ENCODE measurements at regions not wholly inside any gene's neighbourhood (a gene's known extent, or its start where the extent isn't known, plus 50 kb on each side); places are given as distances from the start of the nearest gene placed in this dataset.

DNA sequence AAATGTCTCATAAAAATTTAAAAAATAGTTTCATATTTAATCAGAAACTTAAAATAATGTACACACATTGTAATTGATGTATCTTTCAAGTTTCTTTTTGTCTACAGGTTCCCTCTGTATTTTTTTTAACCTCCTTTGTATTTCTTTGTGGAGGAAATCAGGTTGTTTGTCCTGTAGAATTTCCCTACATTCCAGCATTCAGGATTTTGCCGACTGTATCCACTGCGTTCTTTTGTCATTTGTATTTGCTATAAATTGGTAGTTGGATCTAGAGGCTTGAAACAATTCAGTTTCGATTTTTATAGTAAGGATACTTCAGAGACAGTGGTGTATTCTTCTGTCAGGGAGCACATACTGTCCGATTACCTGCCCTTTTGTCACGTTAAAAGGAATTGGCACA lies 367.2 kb downstream of the SOX2 start:
- Mint-ChIP-seq H3K4me3 (no peak overlapping the region), H3K9me3 (peaks cover 3% of the 10 kb centered on the region in 2 donors), H3K36me3 (ENCODE audit: insufficient read depth in 2 of 2) (no peaks in the 10 kb centered on the region), H3K27ac (no peak overlapping the region), H3K4me1 (ENCODE audit: low read depth) (no peaks in the 10 kb centered on the region), H3K27me3 (ENCODE audit: low read depth) (no peaks in the 10 kb centered on the region)
- no peak for ATAC-seq (replicated peaks in 1 of 2)
- DNase-seq, result no peak

DNA sequence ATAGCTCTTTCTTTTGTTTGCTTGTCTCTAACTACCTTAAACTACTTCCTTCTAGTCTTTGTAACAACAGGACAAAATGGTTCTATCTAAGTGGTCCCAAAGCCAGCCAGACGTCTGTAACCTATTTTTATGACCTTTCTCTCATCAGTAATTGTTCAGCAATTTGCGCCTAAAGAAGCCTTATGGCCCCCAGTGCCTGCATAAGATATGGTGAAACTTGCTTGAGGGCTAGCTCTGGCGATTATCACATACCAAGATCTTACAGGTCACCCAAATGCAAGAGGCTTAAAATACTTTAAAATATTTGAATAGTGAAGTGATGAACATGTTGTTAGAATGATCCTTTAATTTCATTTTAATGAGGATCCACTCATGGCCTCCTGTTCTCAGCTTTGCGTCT lies 369.4 kb downstream of the SOX2 start:
- DNase-seq, result no peak
- Mint-ChIP-seq H3K36me3 (ENCODE audit: insufficient read depth in 2 of 2) (no peaks in the 10 kb centered on the region), H3K4me1 (ENCODE audit: low read depth) (no peaks in the 10 kb centered on the region), H3K9me3 (peaks cover 0 to 1% of the 10 kb centered on the region in 2 donors), H3K27me3 (ENCODE audit: low read depth) (no peaks in the 10 kb centered on the region), H3K27ac (no peak overlapping the region), H3K4me3 (no peak overlapping the region)
- ATAC-seq (replicated peaks in 1 of 2), result no peak

DNA sequence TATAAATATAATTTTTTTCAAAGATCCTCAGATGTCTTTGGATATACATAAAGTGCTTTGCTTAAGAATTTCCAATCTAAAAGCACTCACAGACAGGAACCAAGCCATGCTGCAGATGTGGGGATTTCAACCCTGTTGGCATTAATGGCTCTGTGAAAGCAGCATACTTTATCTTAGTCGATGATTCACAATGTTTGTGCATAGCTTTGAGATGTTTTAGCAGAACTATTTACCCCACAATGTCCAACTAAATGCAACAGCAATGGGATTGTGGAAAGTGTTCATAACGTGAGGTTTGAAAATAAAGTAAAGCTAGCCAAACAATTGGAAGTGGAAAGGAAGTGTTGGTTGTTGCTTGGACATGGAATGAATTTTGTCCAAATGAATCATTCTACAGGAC lies 371.4 kb downstream of the SOX2 start:
- ATAC-seq (replicated peaks in 1 of 2) (no peak), DNase-seq (no peak)
- peaks cover 0 to 1% of the 10 kb centered on the region in 2 donors for H3K9me3 Mint-ChIP-seq
- no peaks in the 10 kb centered on the region for H3K27me3 Mint-ChIP-seq (ENCODE audit: low read depth)
- H3K4me3 Mint-ChIP-seq, result no peak overlapping the region
- no peaks in the 10 kb centered on the region for H3K36me3 Mint-ChIP-seq (ENCODE audit: insufficient read depth in 2 of 2)
- H3K4me1 Mint-ChIP-seq (ENCODE audit: low read depth), result no peaks in the 10 kb centered on the region
- H3K27ac Mint-ChIP-seq, result no peak overlapping the region

DNA sequence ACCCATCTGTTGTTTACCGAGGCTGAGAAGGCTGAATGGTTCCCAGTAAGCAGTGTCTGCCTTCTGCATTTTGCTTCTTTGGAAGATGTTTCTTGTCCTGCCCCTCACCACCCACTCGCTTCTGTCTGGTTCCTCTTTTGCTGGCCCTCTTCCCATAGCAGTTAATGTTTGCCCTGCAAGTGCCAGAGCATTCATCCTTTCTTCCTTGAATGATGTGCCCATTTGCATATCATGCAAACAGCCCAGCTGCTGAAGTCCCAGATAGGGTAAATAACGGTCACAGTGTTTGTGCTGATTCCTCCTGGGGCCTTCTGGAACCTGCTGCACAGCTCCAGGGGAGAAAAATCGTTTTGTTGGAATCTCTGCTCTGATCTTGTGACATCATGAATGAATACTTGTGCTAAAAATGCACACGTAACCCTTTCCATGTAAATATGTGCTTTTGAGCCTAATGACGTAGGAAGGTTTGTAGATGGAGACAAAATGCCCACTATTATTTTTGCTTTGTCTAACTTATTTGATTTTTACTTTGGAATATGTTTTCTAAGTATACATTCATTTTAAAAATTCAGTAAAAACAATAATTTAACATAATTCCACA lies 381.0 kb downstream of the SOX2 start:
- ATAC-seq (replicated peaks in 1 of 2), result no peak

DNA sequence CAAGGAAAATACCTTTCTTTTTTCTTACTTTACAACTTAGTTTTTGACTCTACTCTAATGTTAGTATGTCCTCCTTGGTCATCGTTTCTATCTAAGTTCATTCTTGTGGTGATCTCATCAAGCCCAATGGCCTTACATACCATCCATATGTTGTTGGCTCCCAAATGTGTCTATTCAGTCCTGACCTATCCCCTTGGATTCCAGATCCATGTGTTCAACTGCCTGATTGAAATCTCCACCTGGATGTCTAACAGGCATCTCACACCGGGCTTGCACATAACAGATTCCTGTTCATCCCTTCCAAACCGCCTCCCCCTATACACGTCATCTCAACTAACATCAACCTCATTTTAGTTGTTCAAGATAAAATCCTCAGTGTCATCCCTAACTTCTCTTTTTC lies 382.6 kb downstream of the SOX2 start:
- Mint-ChIP-seq H3K4me3 (no peak overlapping the region), H3K27ac (no peak overlapping the region), H3K9me3 (peaks cover 6 to 8% of the 10 kb centered on the region in 2 donors), H3K4me1 (ENCODE audit: low read depth) (no peaks in the 10 kb centered on the region), H3K36me3 (ENCODE audit: insufficient read depth in 2 of 2) (no peaks in the 10 kb centered on the region), H3K27me3 (ENCODE audit: low read depth) (no peaks in the 10 kb centered on the region)
- ATAC-seq (replicated peaks in 1 of 2) (no peak), DNase-seq (no peak)

More for the DNA sequence above, 381.0 kb downstream of the SOX2 start:
- Mint-ChIP-seq H3K9me3 (peaks cover 6 to 8% of the 10 kb centered on the region in 2 donors), H3K36me3 (ENCODE audit: insufficient read depth in 2 of 2) (no peaks in the 10 kb centered on the region), H3K4me1 (ENCODE audit: low read depth) (no peaks in the 10 kb centered on the region), H3K27me3 (ENCODE audit: low read depth) (no peaks in the 10 kb centered on the region), H3K4me3 (no peak overlapping the region), H3K27ac (no peak overlapping the region)
- DNase-seq, result no peak

DNA sequence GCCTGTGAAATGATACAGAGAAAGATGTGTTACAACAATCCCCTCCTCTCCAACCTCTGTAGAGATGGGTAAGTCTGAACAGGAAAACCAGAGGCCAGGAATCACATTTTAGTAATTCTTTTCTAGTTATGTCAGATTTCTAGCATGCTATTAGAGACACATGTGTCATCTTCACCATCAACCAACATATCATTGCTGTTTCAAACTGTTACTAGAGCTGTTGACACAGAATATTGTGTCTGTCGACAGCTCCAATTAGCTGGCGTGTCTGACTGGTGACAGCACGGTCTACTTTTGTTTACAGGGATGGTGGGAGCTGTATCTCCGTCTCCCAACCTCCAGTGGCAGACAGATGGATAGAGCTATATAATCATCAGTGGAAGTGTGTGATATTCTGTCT lies 393.2 kb downstream of the SOX2 start:
- H3K4me3 Mint-ChIP-seq, result no peak overlapping the region
- DNase-seq (no peak), ATAC-seq (replicated peaks in 1 of 2) (no peak)
- H3K4me1 Mint-ChIP-seq (ENCODE audit: low read depth), result no peaks in the 10 kb centered on the region
- H3K27me3 Mint-ChIP-seq (ENCODE audit: low read depth), result no peaks in the 10 kb centered on the region
- no peak overlapping the region for H3K27ac Mint-ChIP-seq
- peaks cover 5 to 11% of the 10 kb centered on the region in 2 donors for H3K9me3 Mint-ChIP-seq
- H3K36me3 Mint-ChIP-seq (ENCODE audit: insufficient read depth in 2 of 2), result no peaks in the 10 kb centered on the region

DNA sequence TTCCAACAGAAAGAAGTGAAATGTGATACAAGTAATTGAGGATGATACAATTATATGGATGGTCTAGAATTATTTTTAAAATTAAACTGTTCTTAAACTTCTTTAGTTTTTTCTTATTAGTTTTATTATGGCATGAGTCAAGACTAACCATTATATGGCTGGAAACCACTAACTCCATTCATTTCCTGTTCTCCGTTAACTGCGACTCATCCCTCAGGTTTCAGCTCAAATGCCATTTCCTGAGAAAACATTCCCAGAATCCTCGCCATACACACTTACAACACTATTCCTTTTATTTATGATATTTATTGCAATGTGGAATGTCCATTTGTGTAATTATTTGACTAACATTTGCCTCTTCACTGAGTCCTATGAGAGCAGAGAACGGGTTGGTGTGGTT lies 394.1 kb downstream of the SOX2 start:
- Mint-ChIP-seq H3K9me3 (peaks cover 7 to 10% of the 10 kb centered on the region in 2 donors), H3K4me1 (ENCODE audit: low read depth) (no peaks in the 10 kb centered on the region), H3K27ac (no peak overlapping the region), H3K36me3 (ENCODE audit: insufficient read depth in 2 of 2) (no peaks in the 10 kb centered on the region), H3K27me3 (ENCODE audit: low read depth) (no peaks in the 10 kb centered on the region), H3K4me3 (no peak overlapping the region)
- DNase-seq (no peak), ATAC-seq (replicated peaks in 1 of 2) (no peak)

DNA sequence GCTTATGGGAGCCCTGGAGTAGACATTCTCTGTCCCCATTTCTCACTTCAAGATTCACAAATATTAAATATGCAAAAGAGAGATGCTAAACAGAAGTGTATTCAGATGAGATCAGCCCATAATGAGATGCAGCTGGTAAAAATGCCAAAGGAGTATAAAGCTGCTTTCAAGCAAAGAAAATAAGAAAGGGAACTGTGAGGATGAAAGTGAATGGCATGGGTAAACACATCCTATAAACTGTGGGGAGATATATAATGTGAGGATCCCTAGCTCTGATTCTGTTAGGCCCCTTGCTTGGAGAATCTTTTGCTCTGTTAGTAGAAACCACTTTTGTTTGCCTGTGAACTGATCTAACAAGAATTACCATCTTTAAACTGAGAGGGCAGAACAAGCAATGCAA lies 396.6 kb downstream of the SOX2 start:
- no peaks in the 10 kb centered on the region for H3K36me3 Mint-ChIP-seq (ENCODE audit: insufficient read depth in 2 of 2)
- no peak for ATAC-seq (replicated peaks in 1 of 2)
- H3K9me3 Mint-ChIP-seq, result peaks cover 6 to 8% of the 10 kb centered on the region in 2 donors
- H3K27me3 Mint-ChIP-seq (ENCODE audit: low read depth), result no peaks in the 10 kb centered on the region
- no peaks in the 10 kb centered on the region for H3K4me1 Mint-ChIP-seq (ENCODE audit: low read depth)
- H3K27ac Mint-ChIP-seq, result no peak overlapping the region
- DNase-seq, result no peak
- H3K4me3 Mint-ChIP-seq, result no peak overlapping the region

DNA sequence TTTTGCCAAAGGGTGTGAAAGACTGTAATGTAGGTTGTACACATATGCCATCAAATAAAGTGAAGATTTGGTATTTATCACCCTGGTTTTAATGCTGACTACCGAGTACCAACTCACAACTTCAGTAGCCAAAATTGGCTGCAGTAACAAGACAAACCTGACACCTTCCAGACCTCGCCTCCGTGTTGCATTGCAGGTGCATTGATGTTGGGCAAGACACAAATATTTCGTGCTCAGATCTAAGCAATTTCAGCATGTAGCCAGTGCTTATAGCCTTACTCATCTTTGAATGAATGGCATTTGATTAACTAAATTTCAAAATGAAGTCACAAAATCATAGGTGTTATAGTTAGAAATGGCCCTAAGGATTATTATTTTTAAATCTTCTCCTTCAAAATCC lies 400.2 kb downstream of the SOX2 start:
- H3K9me3 Mint-ChIP-seq, result peaks cover 5 to 9% of the 10 kb centered on the region in 2 donors
- no peak for DNase-seq
- no peaks in the 10 kb centered on the region for H3K27me3 Mint-ChIP-seq (ENCODE audit: low read depth)
- no peak overlapping the region for H3K4me3 Mint-ChIP-seq
- H3K36me3 Mint-ChIP-seq (ENCODE audit: insufficient read depth in 2 of 2), result no peaks in the 10 kb centered on the region
- no peak overlapping the region for H3K27ac Mint-ChIP-seq
- ATAC-seq (replicated peaks in 1 of 2), result no peak
- H3K4me1 Mint-ChIP-seq (ENCODE audit: low read depth), result no peaks in the 10 kb centered on the region

DNA sequence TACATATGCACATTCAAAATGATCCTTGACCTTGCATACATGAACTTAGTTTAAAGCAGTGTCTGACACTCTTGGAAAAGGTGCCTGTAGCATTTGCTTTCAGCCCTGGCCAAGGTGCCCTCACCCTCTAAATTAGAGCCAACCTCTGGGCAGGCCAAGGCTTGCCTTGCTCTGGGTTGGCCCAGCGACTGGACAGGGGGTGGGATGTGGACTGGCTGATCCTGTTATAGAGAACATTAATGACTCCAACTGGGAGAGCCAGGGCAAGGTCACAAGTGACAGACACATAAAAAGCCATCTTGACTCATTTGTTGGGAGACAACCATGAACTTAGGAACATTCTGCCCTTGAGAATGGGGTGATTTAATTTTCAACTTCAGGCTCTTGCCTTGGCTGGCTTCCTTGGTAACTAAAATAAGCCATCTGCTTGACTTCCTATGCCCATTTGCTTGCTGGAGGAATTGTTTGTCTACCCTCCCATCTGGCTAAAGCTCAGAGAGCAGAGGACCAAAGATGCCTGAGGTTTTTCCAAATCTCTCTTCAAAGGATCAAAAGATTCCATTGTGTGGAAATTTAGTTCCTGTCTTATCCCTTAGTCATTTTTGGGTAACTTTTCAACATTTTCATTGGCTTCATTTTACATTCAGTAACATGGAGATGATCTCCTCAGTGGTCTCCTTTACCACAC lies 403.7 kb downstream of the SOX2 start:
- Mint-ChIP-seq H3K27me3 (ENCODE audit: low read depth) (no peaks in the 10 kb centered on the region), H3K9me3 (peaks cover 5 to 6% of the 10 kb centered on the region in 2 donors), H3K4me1 (ENCODE audit: low read depth) (no peaks in the 10 kb centered on the region), H3K27ac (no peak overlapping the region), H3K36me3 (ENCODE audit: insufficient read depth in 2 of 2) (no peaks in the 10 kb centered on the region), H3K4me3 (no peak overlapping the region)
- ATAC-seq (replicated peaks in 1 of 2) (no peak), DNase-seq (no peak)

DNA sequence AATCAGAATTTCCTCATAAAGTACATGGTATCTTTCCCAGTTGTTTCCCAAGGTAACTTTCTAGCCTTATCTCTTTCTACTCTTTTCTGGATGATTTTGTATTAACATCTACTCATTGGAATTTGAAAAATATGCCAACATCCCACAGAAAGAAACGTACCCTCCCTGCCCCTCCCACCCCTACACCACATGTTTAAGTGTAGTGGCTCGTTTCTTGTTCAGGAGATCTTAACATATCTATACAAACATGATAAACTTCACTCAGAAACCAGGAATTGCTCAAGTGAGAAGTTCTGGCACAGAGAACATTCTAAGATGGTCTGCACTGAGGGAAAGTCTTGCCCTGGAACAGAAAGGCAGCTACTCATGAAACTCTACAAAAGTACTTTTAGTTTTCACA lies 404.7 kb downstream of the SOX2 start:
- H3K4me3 Mint-ChIP-seq, result no peak overlapping the region
- DNase-seq, result no peak
- no peaks in the 10 kb centered on the region for H3K4me1 Mint-ChIP-seq (ENCODE audit: low read depth)
- H3K27me3 Mint-ChIP-seq (ENCODE audit: low read depth), result no peaks in the 10 kb centered on the region
- ATAC-seq (replicated peaks in 1 of 2), result no peak
- no peak overlapping the region for H3K27ac Mint-ChIP-seq
- H3K9me3 Mint-ChIP-seq, result peaks cover 2 to 6% of the 10 kb centered on the region in 2 donors
- no peaks in the 10 kb centered on the region for H3K36me3 Mint-ChIP-seq (ENCODE audit: insufficient read depth in 2 of 2)

DNA sequence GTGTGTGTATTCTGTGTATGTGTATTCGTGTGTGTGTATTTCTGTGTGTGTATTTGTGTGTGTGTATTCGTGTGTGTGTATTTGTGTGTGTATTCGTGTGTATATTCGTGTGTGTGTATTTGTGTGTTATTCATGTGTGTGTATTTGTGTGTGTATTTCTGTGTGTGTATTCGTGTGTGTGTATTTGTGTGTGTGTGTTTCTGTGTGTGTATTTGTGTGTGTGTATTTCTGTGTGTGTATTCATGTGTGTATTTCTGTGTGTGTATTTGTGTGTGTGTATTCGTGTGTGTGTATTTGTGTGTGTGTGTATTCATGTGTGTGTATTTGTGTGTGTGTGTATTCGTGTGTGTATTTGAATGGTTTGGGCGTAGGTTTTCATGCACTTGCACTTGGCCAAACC lies 405.4 kb downstream of the SOX2 start:
- Mint-ChIP-seq H3K27me3 (ENCODE audit: low read depth) (no peaks in the 10 kb centered on the region), H3K4me1 (ENCODE audit: low read depth) (no peaks in the 10 kb centered on the region), H3K9me3 (peaks cover 2 to 4% of the 10 kb centered on the region in 2 donors), H3K36me3 (ENCODE audit: insufficient read depth in 2 of 2) (no peaks in the 10 kb centered on the region), H3K27ac (no peak overlapping the region), H3K4me3 (no peak overlapping the region)
- ATAC-seq (replicated peaks in 1 of 2) (no peak), DNase-seq (no peak)

DNA sequence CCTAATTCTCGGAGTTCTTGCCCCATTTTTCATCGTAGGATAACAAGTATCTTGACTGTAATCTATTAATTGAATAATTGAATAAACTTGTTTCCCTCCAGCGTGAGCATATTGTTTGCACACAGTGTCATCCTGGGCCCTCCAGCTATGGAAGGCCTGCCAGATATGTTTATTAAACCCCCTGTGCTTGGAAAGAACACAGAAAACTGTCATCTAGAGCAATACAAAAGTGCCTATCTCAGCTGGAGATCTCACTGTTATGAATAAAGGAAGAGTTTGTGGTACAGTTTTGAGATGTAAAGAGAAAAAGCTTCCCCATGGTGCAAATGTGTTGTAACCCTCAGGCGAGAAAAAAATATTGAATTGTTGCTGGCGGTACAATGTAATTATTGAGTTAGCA lies 405.9 kb downstream of the SOX2 start:
- Mint-ChIP-seq H3K9me3 (peaks cover under 1 to 4% of the 10 kb centered on the region in 2 donors), H3K36me3 (ENCODE audit: insufficient read depth in 2 of 2) (no peaks in the 10 kb centered on the region), H3K4me1 (ENCODE audit: low read depth) (no peaks in the 10 kb centered on the region), H3K27me3 (ENCODE audit: low read depth) (no peaks in the 10 kb centered on the region), H3K27ac (no peak overlapping the region), H3K4me3 (no peak overlapping the region)
- no peak for DNase-seq
- no peak for ATAC-seq (replicated peaks in 1 of 2)

DNA sequence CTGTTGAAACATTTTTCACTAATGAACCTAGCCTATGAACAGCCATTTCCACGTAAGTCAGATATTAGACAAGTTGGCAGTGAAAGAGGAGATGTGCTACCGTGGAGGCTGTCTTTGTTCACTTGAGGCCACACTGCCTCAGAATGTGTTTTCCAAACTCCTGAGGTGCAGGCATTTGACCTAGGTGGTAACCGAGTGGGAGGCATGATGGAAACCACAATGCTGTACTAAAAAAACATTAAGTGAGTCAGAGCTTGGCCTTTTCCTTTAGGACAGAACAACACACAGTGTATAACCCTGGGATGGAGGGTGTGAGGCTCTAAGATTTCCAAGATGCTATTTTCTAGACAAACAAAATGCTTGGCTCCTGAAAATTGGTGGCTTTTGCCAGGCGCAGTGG lies 406.3 kb downstream of the SOX2 start:
- Mint-ChIP-seq H3K27me3 (ENCODE audit: low read depth) (no peaks in the 10 kb centered on the region), H3K4me1 (ENCODE audit: low read depth) (no peaks in the 10 kb centered on the region), H3K36me3 (ENCODE audit: insufficient read depth in 2 of 2) (no peaks in the 10 kb centered on the region), H3K27ac (no peak overlapping the region), H3K9me3 (peaks cover 0 to 4% of the 10 kb centered on the region in 2 donors), H3K4me3 (no peak overlapping the region)
- no peak for DNase-seq
- no peak for ATAC-seq (replicated peaks in 1 of 2)
